Lung (tissue), 11 donors: ENCODE measurements at regions not wholly inside any gene's neighbourhood (a gene's known extent, or its start where the extent isn't known, plus 50 kb on each side); places are given as distances from the start of the nearest gene placed in this dataset.

ENCODE experiments used
- ATAC-seq: fragments of 200-7000 bp; cut with Tn5 transposase; one replicate; pipeline ENCODE4 v1.9.1; 2020; ENCODE audit warnings: moderate number of reproducible peaks; ENCODE audit not compliant: insufficient read depth, low FRiP score
- DNase-seq, 3 donors: peaks; one replicate each; pipeline ENCODE4 v3.0.0-alpha.2; 2013 to 2017
- H3K27ac ChIP-seq, 2 donors: one replicate each; pipeline ENCODE4 v1.5.1; 2013; ENCODE audit warnings: mild to moderate bottlenecking in 2 of 2, moderate library complexity in 2 of 2, control low read depth in 1 of 2, inconsistent platforms in 1 of 2, low read depth in 1 of 2, low read length in 1 of 2
- H3K27me3 ChIP-seq, 3 donors: one replicate each; pipeline ENCODE4 v1.5.1; 2013; ENCODE audit warnings: low read length in 2 of 3; ENCODE audit not compliant: control insufficient read depth in 3 of 3, insufficient read depth in 3 of 3
- H3K36me3 ChIP-seq, 4 donors: one replicate each; pipeline ENCODE4 v1.5.1; 2013; ENCODE audit warnings: low read length in 4 of 4, mild to moderate bottlenecking in 1 of 4, moderate library complexity in 1 of 4; ENCODE audit not compliant: control insufficient read depth in 4 of 4, insufficient read depth in 4 of 4
- H3K4me1 ChIP-seq, 5 donors: one replicate each; pipeline ENCODE4 v1.5.1; 2013; ENCODE audit warnings: low read length in 5 of 5, mild to moderate bottlenecking in 2 of 5, moderate library complexity in 1 of 5; ENCODE audit not compliant: control insufficient read depth in 5 of 5, insufficient read depth in 5 of 5
- H3K4me3 ChIP-seq: one replicate; pipeline ENCODE4 v1.5.1; 2013; ENCODE audit warnings: mild to moderate bottlenecking, control low read depth, moderate library complexity
- H3K9ac ChIP-seq, 2 donors: one replicate each; pipeline ENCODE4 v1.5.1; 2013; ENCODE audit warnings: low read length in 2 of 2, control low read depth in 1 of 2; ENCODE audit not compliant: insufficient read depth in 1 of 2
- H3K9me3 ChIP-seq, 4 donors: one replicate each; pipeline ENCODE4 v1.5.1; 2013; ENCODE audit warnings: low read length in 3 of 4, mild to moderate bottlenecking in 1 of 4, moderate library complexity in 1 of 4; ENCODE audit not compliant: control insufficient read depth in 4 of 4, insufficient read depth in 3 of 4
- CTCF ChIP-seq: IDR thresholded peaks from 2 replicates; pipeline ENCODE4 v1.5.1; 2012; ENCODE audit warnings: mild to moderate bottlenecking; ENCODE audit errors: control extremely low read depth, extremely low read depth
- WGBS, 2 donors: extraction: QIAGEN DNeasy Blood & Tissue Kit; methylation state at CpG; one replicate each; pipeline ENCODE4 v1.1.7; 2013; 5-methylcytosine and 5-hydroxymethylcytosine counted together
- donor health status: control.
- donor health status: control.
- donor health status: Bipolar disorder and iron deficiency.
- donor health status: healthy.
- donor health status: DM: yes; HTN: yes; CAD: no.

GRCh38 chr6:137342607-137343190 is 123.5 kb upstream of the IFNGR1 start:
- H3K36me3 ChIP-seq = no peaks in the 10 kb centered on the region
- peaks cover 0 to 27% (median 4%) of the 10 kb centered on the region in 5 donors for H3K4me1 ChIP-seq
- no peak overlapping the region for H3K27ac ChIP-seq
- no peaks in the 10 kb centered on the region for H3K27me3 ChIP-seq
- H3K4me3 ChIP-seq = no peak overlapping the region
- peak overlapping the region in 1 of 2 donors; percentile 59 for H3K9ac ChIP-seq
- no peaks in the 10 kb centered on the region for H3K9me3 ChIP-seq
- whole genome bisulfite sequencing, 2 donors = 28 to 50% methylated on average over 12 of the region's 12 CpGs
- no peak for ATAC-seq
- peak; percentile 75 to 83 (median 76) for DNase-seq
- TF ChIP-seq CTCF = no peak

GRCh38 chr6:137341681-137342195 is 122.6 kb upstream of the IFNGR1 start:
- Histone ChIP-seq H3K27me3 (no peaks in the 10 kb centered on the region), H3K36me3 (no peaks in the 10 kb centered on the region), H3K4me3 (no peak overlapping the region), H3K9me3 (no peaks in the 10 kb centered on the region), H3K4me1 (peaks cover 0 to 27% (median 4%) of the 10 kb centered on the region in 5 donors), H3K9ac (no peak overlapping the region), H3K27ac (no peak overlapping the region)
- WGBS, 2 donors = 65 to 68% methylated on average over 15 of the region's 15 CpGs
- peak; percentile 74 to 89 (median 85) for DNase-seq
- ATAC-seq = no peak
- no peak for TF ChIP-seq CTCF

GRCh38 chr6:137339929-137340559 is 120.9 kb upstream of the IFNGR1 start:
- H3K27me3 ChIP-seq = no peaks in the 10 kb centered on the region
- H3K4me3 ChIP-seq = no peak overlapping the region
- TF ChIP-seq CTCF = no peak
- H3K9me3 ChIP-seq = no peaks in the 10 kb centered on the region
- WGBS, 2 donors = 70 to 76% methylated on average over 5 of the region's 5 CpGs
- peak in 2 of 3 donors; percentile 16 to 33 for DNase-seq
- H3K9ac ChIP-seq = no peak overlapping the region
- H3K4me1 ChIP-seq = peaks cover 0 to 27% (median 4%) of the 10 kb centered on the region in 5 donors
- no peaks in the 10 kb centered on the region for H3K36me3 ChIP-seq
- no peak for ATAC-seq
- H3K27ac ChIP-seq = no peak overlapping the region
